ENCODE measurements at regions not wholly inside any gene's neighbourhood (a gene's known extent, or its start where the extent isn't known, plus 50 kb on each side); places are given as distances from the start of the nearest gene placed in this dataset.
"Not testable (repeated sequence)": the region's sequence is repeated elsewhere in the genome, so short reads cannot be mapped to it uniquely, and the experiment has no call there.

DNA sequence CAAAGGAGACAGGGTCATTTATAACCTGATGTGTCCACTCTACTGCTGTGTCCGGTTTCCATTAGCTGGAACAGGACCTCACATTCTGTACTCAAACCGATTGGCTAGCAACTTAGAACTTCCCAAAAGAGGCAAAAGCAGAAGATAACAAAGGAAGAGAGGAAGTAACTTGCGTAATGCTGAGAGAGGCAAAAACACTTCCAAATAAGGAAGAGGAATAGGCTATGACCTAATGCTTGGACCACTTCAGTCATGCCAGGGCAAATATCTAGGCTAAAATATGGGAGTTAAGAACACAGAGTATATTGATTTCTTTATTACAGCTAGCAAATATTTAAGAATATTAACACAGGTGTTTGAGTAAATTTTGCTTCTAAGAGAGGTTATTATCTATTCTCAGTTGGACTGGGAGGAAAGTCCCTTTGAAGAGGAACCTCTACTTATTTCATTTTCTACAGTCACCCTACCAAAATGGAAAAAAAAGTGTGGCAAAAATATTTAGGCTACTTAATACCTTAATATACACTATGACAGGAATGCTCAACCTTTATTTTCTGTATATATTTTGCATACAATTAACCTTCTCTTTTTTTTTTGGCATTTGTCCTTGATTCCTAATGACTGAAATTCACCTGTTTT lies 499.8 kb upstream of the CHORDC1 start:
- DNase-seq = no peak

DNA sequence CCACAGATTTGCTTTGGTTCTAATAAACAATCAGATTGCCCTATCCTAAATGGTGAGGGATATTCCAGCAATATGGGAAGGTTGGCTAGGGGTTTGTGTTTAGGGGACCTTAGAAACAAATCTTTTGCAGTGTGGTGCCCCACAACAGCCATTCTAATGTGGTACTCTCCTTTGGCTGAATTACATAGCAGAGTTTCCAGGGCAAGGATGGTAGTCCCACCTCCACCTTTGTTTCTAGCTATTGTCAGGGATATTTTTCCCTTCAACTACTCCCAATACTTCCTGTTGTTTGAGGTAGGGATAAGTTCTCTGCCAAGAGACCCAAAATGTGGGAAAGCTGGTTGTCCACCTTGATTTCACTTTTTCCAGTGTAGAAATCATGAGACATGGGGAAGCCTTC lies 494.7 kb upstream of the CHORDC1 start:
- DNase-seq = no peak

DNA sequence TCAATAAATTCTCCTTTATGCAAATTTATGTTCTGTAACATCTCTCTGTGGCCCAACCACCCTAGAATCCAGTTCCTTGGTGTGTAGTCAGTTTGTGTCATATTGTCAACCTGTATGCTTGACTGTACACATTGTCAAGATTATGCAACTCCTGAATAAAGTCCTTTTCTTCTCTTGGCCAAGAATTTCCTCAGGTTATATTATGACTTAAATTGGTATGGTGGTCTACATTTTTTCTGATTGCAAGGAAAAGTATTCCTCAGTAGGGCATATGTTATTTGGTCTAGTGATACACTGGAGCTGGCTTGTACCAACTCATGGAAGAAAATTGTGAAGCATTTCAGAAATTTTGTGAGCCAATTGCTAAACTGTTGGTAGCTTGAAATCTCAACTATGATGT lies 482.8 kb upstream of the CHORDC1 start:
- DNase-seq = no peak

DNA sequence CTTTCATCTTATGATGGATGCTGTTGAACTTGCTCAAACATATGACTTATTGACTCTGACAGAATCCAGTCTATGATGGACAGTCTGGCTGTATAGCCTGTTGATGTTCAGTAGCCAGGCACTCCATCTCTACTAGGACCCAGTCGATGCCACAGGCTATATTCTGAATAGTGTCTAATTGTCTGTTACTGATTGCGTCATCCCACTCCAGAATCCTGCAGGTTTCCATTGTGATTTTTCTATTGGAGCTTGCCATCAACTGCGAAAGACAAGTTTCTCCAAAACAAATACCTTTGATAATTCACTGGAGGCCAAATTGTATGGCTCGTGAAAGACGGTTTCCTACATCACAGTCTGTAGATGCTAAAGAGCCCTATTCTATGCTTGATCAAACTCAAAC lies 481.7 kb upstream of the CHORDC1 start:
- DNase-seq = no peak

DNA sequence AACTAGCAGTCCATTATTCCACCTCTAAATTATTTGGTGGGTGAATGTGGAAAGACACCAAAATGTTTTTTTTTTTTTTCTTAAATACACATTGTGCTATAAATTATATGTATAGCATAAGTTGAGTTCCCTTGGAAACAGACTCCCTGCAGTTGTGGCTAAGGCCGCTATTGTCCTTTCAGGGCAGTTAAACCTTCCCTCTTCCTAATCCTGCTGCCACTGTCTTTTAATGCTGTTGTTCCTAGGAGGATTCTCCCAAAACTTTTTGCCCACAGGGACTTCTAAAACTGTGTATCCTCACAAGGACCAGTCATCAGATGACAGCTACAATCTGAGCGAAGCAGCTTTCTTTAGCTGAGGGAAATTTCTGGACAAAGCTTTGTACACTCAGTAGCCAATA lies 478.9 kb upstream of the CHORDC1 start:
- no peak for DNase-seq

DNA sequence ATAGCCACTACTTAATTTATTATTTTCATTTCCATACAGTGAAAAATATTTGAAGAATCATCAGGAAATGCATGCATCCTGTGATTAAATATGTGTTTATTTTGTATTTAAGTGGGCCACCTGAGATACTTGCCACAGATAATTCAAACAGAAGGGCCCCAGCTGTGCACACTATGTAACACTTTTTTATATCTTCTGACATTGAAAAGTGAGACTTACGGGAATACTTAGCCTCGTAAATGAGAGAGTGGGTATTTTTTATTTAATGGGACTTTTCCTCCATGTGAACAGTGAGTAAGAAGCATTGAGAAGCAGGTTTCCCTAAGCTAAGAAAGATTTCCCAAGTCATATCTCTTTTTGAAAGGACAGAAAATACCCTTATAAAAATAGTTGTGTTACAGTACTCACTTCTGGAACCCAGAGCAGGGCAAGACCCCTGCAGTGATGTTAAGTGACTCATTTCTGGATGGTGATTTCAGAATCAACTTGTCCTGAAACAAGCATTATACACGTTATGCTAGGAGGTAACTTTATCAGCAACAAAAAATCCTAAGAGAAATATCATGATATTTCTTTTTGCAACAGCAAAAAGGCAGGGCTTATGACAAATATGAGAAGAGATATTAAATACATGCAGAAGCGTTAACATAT lies 478.1 kb upstream of the CHORDC1 start:
- no peak for DNase-seq

DNA sequence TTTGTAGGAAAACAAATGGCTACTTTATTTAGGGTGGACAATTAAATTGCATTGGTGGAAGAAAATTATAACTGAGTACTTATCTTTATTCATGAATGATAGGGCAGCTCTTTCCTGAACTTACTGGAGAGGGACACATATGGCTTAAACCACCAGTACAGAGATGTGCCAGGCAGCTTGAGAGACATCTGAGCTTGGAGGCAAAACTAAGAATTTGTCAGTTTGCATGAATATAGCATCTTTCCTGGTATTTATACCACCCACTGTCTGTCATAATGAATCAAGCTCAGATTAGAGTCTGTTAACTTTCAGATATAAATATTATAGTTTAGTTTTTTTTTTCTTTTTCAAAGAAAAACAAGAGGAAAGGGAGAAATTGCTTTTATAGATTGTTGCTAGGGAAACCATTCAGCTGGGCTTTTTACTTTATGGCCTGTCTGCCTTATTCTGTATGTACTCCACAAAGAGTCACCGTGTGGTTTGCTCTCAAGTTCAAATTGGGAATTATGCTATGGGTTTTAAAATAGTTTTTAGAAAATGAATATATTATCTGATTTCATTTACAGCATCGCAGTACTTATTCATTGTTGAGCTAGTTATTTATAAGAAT lies 477.0 kb upstream of the CHORDC1 start:
- DNase-seq = no peak

DNA sequence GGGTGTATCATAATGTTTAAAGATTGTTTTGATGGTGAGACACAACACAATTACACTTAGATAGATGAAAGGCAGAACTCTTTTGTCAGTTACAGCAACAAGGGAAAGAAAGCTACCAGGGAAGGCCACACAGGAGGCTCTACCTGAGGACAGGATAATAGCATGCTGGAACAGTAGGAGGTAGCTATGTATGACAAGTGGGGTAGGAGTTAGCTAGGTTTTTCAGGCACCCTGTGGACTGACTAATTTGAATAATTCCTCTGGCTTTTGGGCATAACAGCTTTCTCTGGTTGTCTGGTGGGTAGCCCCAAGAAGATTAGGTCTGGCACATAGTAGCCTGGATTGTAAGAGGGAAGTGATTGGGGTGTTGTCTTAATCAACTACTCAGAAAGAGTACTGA lies 475.4 kb upstream of the CHORDC1 start:
- no peak for DNase-seq

DNA sequence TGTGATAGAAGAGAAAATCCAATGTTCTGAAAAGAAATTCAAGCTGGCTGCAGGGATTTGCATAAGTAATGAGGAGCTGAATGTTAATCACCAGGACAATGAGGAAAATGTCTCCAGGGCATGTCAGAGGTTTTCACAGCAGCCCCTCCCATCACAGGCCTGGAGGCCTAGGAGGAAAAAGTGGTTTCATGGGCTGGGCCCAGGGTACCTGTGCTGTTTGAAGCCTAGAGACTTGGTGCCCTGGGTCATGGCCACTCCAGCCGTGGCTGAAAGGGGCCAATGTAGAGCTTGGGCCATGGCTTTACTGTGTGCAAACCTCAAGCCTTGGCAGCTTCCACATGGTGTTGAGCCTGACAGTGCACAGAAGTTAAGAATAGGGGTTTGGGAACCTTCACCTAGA lies 452.6 kb upstream of the CHORDC1 start:
- not testable (repeated sequence) for DNase-seq

DNA sequence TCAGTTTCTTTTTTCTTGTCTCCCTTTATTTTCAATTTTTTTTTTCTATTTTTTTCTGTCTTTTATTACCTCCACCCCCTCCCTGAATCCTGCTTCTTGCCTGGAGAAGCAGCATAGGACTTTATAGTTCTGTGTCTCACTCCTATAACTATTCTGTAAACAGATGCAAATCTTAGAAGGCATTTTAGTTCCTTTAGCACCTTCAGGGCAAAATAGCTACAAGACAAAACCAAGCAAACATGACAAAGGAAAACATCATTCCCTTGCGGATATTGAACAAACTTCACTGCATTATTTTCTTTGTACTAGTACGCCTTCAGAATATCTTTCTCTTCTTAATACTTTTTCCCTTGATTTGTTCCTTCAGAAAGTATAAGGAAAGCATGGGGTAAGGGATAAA lies 446.2 kb upstream of the CHORDC1 start:
- DNase-seq = no peak

DNA sequence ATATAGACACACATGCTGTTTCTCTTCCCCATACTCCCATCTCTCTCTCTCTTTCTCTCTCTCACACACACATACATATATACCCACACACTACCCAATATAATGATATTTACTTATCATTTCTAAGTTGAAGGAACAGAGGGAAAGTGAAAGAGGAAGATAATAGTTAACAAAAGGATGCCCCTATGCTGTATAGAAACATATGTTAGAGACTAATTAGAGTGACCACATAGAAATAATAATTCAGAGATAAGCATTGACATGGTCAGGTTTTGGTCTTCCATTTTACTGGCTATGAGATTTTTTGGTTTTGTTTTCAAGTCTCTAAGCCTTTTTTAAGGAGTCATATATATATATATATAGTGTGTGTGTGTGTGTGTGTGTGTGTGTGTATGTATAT lies 445.7 kb upstream of the CHORDC1 start:
- DNase-seq = no peak

DNA sequence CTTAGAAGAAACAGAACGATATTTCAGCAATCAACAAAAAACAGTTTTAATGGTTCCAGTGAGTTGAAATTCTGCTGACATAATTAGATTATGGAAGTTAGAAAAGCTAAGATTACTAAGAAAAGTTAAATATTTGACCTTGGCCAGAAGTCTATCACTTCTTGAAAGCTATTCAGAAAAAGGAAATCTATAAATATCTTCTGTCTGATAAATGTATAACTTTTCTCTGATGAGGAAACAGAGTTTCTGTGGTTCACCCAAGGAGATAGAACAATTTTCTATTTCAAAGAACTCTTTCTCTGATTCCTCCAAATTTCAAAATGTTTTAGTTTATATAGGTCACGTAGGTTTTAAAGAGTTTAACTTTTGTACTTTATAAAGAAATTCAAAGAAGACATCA lies 438.4 kb upstream of the CHORDC1 start:
- DNase-seq = no peak

DNA sequence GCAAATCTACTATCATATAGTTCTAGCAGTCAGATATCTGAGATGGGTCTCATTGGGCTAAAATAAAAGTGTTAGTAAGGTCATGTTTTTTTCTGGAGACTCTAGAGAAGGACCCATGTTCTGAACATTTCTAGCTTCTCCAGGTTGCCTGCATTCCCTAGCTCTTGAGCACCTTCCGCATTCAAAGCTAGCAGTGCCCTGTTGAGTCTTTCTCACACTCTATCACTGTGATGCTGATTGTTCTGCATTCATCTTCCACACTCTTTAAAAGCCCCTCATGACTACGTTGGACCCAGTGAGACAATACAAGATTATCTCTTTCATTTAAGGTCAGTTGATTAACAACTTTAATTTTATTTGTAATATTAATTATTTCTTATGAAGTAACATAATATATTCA lies 433.3 kb upstream of the CHORDC1 start:
- DNase-seq = no peak

DNA sequence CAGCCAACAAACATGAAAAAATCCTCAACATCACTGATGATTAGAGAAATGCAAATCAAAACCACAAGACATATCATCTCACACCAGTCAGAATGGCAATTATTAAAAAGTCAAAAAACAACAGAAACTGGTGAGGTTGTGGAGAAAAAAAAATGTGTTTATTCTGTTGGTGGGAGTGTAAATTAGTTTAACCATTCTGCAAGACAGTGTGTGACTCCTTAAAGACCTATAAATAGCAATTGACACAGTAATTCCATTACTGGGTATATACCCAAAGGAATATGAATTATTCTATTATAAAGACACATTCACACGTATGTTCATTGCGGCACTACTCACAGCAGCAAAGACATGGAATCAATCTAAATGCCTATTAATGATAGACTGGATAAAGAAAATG lies 427.3 kb upstream of the CHORDC1 start:
- DNase-seq = no peak

DNA sequence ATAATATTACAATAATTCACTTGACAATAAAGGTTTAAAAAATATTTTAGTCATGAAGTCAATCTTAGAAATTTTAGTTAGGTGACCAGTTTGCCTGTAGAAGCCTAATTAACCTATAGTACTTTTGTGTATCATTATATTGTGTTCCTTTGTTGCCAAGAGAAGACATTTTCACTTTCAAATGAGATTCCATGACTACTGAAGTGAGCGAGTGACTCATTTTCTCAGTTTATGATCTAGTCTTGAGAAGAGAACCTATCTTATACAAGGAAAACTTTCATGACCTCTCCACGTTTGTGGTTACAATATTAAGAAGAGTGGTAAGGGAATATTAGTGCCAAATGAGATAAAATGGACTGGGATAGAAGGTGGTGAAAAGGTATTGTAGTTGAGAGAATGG lies 423.9 kb upstream of the CHORDC1 start:
- no peak for DNase-seq

DNA sequence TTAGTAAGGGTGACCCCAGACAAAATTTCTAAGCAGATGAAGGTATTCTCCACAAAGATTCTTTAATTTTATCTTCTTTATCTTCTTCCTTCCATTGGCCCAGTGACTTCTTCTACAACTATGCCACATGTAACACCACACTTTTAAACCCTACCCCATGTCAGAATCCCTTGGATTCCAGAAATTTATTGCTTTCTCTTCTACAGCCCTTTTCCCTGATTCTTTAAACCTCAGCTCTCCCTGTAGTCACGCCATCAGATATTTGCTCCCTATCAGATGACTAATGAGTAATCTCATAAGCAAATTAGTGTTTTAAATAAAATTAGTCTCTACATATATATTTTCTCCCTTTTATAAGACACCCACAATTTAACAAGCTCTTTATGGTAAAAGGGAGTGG lies 423.4 kb upstream of the CHORDC1 start:
- DNase-seq = no peak

DNA sequence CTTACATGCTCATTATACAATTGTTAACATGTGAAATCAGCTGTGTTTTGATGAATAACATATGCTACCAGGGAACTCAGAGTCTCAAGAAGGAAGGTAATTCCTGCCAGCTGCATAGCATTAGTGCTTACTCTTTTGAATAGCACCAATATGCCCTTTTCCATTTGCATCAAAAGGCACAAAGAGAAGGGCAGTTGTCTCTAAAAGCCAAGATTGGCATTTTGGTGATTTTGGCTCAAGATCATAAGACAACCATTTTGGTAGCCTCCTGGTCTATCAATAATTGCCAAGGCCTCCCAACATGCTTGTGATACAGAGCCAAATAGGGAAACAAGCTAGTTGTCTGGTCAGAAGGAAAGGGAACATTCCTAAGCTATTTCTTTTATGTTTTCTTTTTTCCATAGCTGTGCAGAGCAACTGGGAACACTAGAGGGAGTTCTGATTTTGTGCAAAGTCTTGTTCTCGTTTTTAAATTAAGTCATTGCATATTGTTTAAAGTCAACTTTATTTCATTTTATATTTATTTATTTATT lies 416.7 kb upstream of the CHORDC1 start:
- no peak for DNase-seq

DNA sequence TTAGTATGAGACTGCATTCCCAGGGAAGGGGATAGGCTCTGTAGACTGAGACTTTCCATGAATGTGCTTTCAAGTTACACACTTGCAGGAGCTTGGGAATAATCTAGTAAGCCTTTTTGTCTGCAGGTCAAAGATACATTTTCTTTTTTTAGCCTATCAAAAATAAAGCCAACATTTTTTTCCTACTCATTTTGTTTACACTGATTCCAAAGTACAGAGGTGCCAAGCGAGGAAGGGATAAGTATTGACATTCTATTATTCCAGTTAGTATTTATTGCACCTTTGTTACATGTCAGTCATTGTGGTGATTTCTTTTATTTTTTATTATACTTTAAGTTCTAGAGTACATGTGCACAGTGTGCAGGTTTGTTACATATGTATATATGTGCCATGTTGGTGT lies 413.0 kb upstream of the CHORDC1 start:
- no peak for DNase-seq

DNA sequence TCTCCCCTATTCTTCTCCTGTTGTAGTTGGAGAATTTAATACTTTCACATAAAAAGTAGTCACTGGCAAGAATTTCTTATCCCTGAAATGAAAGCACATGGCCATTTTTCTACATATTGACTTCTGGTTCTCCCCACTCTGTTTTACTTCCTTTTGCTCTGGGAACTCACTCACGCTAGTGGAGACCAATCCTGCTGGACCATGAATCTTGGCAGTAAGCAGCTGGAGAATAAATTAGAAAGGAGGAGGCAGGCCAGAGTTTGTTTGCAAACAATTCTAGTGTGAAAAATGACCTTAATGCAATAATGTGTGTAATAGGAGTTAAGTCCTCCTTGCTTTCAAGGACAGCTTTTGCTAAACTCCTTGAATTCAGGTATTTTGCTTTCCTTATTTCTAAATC lies 412.3 kb upstream of the CHORDC1 start:
- no peak for DNase-seq

DNA sequence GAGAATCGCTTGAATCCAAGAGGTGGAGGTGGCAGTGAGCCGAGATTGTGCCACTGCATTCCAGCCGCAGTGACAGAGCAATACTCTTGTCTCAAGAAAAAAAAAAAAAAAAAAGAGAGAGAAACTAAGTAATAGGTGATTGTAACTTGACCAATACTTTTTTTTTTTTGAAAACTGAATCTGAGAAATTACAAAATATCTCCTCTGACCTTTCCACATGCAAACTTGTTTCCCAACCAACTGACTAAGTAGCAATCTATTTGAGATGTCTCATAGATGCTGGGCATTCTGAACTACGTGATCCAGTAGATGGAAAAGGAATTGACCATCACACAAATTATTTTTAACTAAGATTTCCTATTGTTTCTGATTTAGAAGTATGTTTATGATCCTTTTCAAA lies 407.3 kb upstream of the CHORDC1 start:
- DNase-seq = no peak

DNA sequence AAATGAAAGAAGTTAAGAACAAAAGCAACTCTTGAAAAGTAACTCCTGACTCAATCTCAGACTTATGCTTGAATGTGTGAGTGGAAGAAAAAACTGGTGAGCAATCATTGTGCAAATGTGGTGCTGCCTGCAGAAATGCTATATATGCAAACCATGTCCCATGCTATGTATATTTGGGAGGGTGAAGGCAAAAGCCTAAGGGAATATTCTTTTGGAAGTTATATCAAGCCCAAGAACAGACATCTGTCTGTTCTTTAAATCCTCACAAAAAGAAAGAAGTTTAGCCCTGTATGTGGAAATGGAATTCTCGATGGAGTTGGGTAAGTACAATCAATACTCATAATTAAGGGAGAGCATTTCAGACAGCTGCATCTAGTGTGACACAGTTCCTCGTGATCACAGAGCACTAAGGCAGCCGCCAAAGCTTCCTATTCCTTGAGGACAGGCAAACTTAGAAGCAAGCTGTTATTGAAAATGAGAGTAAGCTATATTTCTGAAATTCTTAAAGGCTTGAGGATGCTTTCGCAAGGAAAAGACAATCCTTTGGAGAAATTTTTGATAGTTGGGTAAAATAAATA lies 406.5 kb upstream of the CHORDC1 start:
- no peak for DNase-seq

DNA sequence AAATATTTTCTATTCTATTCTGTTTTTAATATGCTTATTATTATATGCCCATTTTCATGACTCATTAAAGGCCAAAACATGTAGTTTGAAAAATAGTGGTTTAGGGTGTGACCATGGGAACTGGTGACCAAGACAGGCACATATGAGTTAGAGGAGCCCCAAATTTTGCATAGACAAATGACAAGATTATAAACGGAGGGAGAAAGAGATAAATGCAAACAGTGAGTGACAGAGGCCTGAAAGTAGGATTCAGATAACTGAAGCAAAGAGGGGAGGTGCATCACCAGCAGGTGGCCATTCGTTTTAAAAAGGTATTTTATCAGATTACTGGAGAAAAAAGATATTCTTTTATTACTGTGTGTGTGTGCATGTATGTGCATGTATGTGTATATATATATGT lies 391.5 kb upstream of the CHORDC1 start:
- DNase-seq = no peak

DNA sequence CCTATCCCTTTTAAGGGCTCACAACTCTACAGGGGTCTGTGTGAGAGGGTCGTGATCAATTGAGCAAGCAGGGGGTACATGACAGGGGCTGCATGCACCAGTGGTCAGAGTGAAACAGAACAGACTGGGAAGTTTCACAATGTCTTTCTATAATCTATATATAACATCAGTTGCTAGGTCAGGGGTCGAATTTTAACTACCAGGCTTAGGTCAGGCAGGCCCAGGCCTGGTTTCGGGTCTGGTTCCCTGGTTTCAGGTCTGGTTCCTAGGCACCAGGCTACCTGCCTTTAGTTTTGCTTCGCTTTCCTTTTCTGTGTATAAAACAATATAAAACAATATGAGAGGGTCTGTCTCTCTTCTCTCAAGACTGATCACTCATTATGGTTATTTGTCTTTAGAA lies 390.2 kb upstream of the CHORDC1 start:
- not testable (repeated sequence) for DNase-seq

DNA sequence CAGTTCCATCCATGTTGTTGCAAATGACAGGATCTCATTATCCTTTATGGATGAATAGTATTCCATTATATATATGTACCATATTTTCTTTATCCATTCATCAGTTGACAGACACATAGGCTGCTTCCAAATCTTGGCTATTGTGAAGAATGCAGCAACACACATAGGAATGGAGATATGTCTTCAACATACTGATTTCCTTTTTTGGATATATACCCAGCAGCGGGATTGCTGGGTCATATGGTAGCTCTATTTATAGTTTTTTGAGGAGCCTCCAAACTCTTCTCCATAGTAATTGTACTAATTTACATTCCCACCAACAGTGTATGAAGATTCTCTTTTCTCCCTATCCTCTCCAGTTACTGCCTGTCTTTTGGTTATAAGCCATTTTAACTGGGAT lies 383.9 kb upstream of the CHORDC1 start:
- no peak for DNase-seq

All from NCI-H1694 treated with DMSO at 0.1 percent for 48 hours (cell line).